CD14-positive monocyte (primary cell): ENCODE measurements at regions not wholly inside any gene's neighbourhood (a gene's known extent, or its start where the extent isn't known, plus 50 kb on each side); places are given as distances from the start of the nearest gene placed in this dataset.

Experiments used
- DNase-seq, 3 donors: peaks; one replicate each; pipeline ENCODE4 v3.0.0-alpha.2; 2011 to 2022
- H2AFZ ChIP-seq: 2 replicates; pipeline ENCODE4 v1.6.0; 2012; ENCODE audit warnings: mild to moderate bottlenecking, low read depth, low read length, inconsistent platforms; ENCODE audit not compliant: insufficient read depth, poor library complexity, severe bottlenecking
- H3K27ac ChIP-seq, 2 donors: 1 replicate in 1 of 2; 2 replicates in 1 of 2; pipeline ENCODE4 v1.5.1; 2012 to 2013; ENCODE audit warnings: low read length in 2 of 2, control low read depth in 1 of 2, inconsistent platforms in 1 of 2, low read depth in 1 of 2, mild to moderate bottlenecking in 1 of 2
- H3K27me3 ChIP-seq, 2 donors: one replicate each; pipeline versions ENCODE4 v1.6.0 to v1.6.1; 2011 to 2013; ENCODE audit warnings: low read length in 2 of 2; ENCODE audit not compliant: control insufficient read depth in 2 of 2, insufficient read depth in 2 of 2
- H3K36me3 ChIP-seq, 2 donors: replicated peaks in 1 of 2; 1 replicate in 1 of 2; 2 replicates in 1 of 2; pipeline versions ENCODE4 v1.5.1 to v1.6.1; 2012 to 2013; ENCODE audit warnings: low read length in 2 of 2, control low read depth in 1 of 2, inconsistent platforms in 1 of 2, mild to moderate bottlenecking in 1 of 2; ENCODE audit not compliant: insufficient read depth in 2 of 2, control insufficient read depth in 1 of 2
- H3K4me1 ChIP-seq, 2 donors: 1 replicate in 1 of 2; 2 replicates in 1 of 2; pipeline versions ENCODE4 v1.5.1 to v1.6.1; 2012 to 2013; ENCODE audit warnings: low read length in 2 of 2, control low read depth in 1 of 2, inconsistent platforms in 1 of 2, mild to moderate bottlenecking in 1 of 2, moderate library complexity in 1 of 2; ENCODE audit not compliant: insufficient read depth in 2 of 2, control insufficient read depth in 1 of 2
- H3K4me2 ChIP-seq: replicated peaks from 2 replicates; pipeline ENCODE3; 2012; ENCODE audit warnings: low read length, moderate library complexity, mild to moderate bottlenecking; ENCODE audit not compliant: poor library complexity, severe bottlenecking; ENCODE audit errors: extremely low read depth
- H3K4me3 ChIP-seq, 3 experiments: fragments of 200-600 bp in 1 of 3; sonication (generic) in 1 of 3; replicated peaks in 1 of 3; 1 replicate in 2 of 3; 2 replicates in 1 of 3; pipeline ENCODE4 v1.5.1; 2011 to 2013; ENCODE audit warnings: low read length in 3 of 3, mild to moderate bottlenecking in 3 of 3, control low read depth in 2 of 3, low read depth in 2 of 3, inconsistent platforms in 1 of 3, moderate library complexity in 1 of 3
- H3K79me2 ChIP-seq: 2 replicates; pipeline ENCODE4 v1.6.0; 2012; ENCODE audit warnings: mild to moderate bottlenecking, control low read depth, inconsistent platforms, low read length, moderate library complexity; ENCODE audit not compliant: insufficient read depth
- H3K9ac ChIP-seq: 2 replicates; pipeline ENCODE4 v1.6.0; 2017; ENCODE audit warnings: low read length, mild to moderate bottlenecking; ENCODE audit not compliant: insufficient read depth, poor library complexity, severe bottlenecking
- H3K9me3 ChIP-seq, 2 donors: replicated peaks in 1 of 2; 1 replicate in 1 of 2; 2 replicates in 1 of 2; pipeline versions ENCODE4 v1.5.1 to v1.6.1; 2012 to 2013; ENCODE audit warnings: low read length in 2 of 2, control low read depth in 1 of 2; ENCODE audit not compliant: control insufficient read depth in 1 of 2, insufficient read depth in 1 of 2
- H4K20me1 ChIP-seq: 2 replicates; pipeline ENCODE4 v1.6.0; 2012; ENCODE audit warnings: mild to moderate bottlenecking, low read length, control low read depth, moderate library complexity; ENCODE audit not compliant: insufficient read depth
- H3K27ac Mint-ChIP-seq, 7 donors: one replicate each; pipeline ENCODE4 v1.8.0; 2020; ENCODE audit warnings: mild to moderate bottlenecking in 7 of 7, mixed read lengths in 7 of 7, moderate library complexity in 6 of 7, inconsistent platforms in 2 of 7
- H3K27me3 Mint-ChIP-seq, 3 donors: one replicate each; pipeline ENCODE4 v1.8.0; 2021 to 2022; ENCODE audit warnings: low read depth in 3 of 3, mild to moderate bottlenecking in 3 of 3, mixed read lengths in 3 of 3, moderate library complexity in 3 of 3, inconsistent platforms in 1 of 3
- H3K36me3 Mint-ChIP-seq, 2 donors: one replicate each; pipeline ENCODE4 v1.8.0; 2020; ENCODE audit warnings: mixed read lengths in 2 of 2, inconsistent platforms in 1 of 2, mild to moderate bottlenecking in 1 of 2
- H3K4me1 Mint-ChIP-seq: one replicate; pipeline ENCODE4 v1.8.0; 2020; ENCODE audit warnings: mild to moderate bottlenecking, mixed read lengths
- H3K4me3 Mint-ChIP-seq, 2 donors: one replicate each; pipeline ENCODE4 v1.8.0; 2020; ENCODE audit warnings: mild to moderate bottlenecking in 2 of 2, mixed read lengths in 2 of 2, moderate library complexity in 1 of 2
- H3K9me3 Mint-ChIP-seq, 7 donors: one replicate each; pipeline ENCODE4 v1.8.0; 2020 to 2022; ENCODE audit warnings: mixed read lengths in 7 of 7, mild to moderate bottlenecking in 6 of 7, moderate library complexity in 6 of 7, inconsistent platforms in 2 of 7
- CTCF ChIP-seq: fragments of 200-600 bp; IDR thresholded peaks from one replicate; pipeline ENCODE4 v1.8.0; 2022; ENCODE audit warnings: antibody characterized with exemption, mild to moderate bottlenecking
- WGBS: methylation state at CpG from one replicate; pipeline ENCODE4 v1.1.5; 2013; ENCODE audit warnings: missing lambda C conversion rate; ENCODE audit not compliant: insufficient coverage; 5-methylcytosine and 5-hydroxymethylcytosine counted together
- intact Hi-C, 2 donors: fragments of 100-400 bp; cut with micrococcal nuclease; formaldehyde crosslinking; loops; one replicate each; pipeline versions ENCODE4 v1.15.0 to v1.15.1; 2023

- H3K27ac Mint-ChIP-seq: no peak overlapping the region
- Histone ChIP-seq H3K27ac (no peak overlapping the region), H3K4me2 (no peak overlapping the region), H4K20me1 (no peaks in the 10 kb centered on the region), H3K9me3 (no peaks in the 10 kb centered on the region), H3K9ac (no peak overlapping the region), H3K27me3 (no peaks in the 10 kb centered on the region), H3K4me1 (peaks cover 5 to 16% of the 10 kb centered on the region in 2 donors), H3K36me3 (no peaks in the 10 kb centered on the region), H2AFZ (no peak overlapping the region), H3K4me3 (no peak overlapping the region), H3K79me2 (no peaks in the 10 kb centered on the region)
- H3K9me3 Mint-ChIP-seq: peaks cover 0 to 2% (median 0%) of the 10 kb centered on the region in 7 donors
- H3K36me3 Mint-ChIP-seq: no peaks in the 10 kb centered on the region
- TF ChIP-seq CTCF: no peak
- no peak overlapping the region for H3K4me3 Mint-ChIP-seq
- H3K27me3 Mint-ChIP-seq: peaks cover 0 to 1% (median 0%) of the 10 kb centered on the region in 3 donors
- peaks cover 17% of the 10 kb centered on the region for H3K4me1 Mint-ChIP-seq
- DNase-seq: no peak
- intact Hi-C loops: no loop called here
- 70% methylated on average over 3 of the region's 6 CpGs for WGBS
Measured at GRCh38 chr1:203926025-203926540, 64.7 kb downstream of the SNRPE start.

GRCh38 chr1:203929741-203930309, 68.4 kb downstream of the SNRPE start:
- H2AFZ ChIP-seq: no peak overlapping the region
- no peaks in the 10 kb centered on the region for H3K9me3 ChIP-seq
- 67% methylated on average over 2 of the region's 4 CpGs for WGBS
- no peak for DNase-seq
- intact Hi-C loops: no loop called here
- no peaks in the 10 kb centered on the region for H3K36me3 ChIP-seq
- Mint-ChIP-seq H3K27ac (no peak overlapping the region), H3K36me3 (no peaks in the 10 kb centered on the region), H3K4me1 (peaks cover 25% of the 10 kb centered on the region), H3K9me3 (peaks cover 0 to 2% (median 0%) of the 10 kb centered on the region in 7 donors), H3K4me3 (peak overlapping the region in 1 of 2 donors; percentile 22), H3K27me3 (peaks cover 0 to 1% (median 0%) of the 10 kb centered on the region in 3 donors)
- H4K20me1 ChIP-seq: no peaks in the 10 kb centered on the region
- H3K4me2 ChIP-seq: peak overlapping the region; percentile 20
- H3K79me2 ChIP-seq: no peaks in the 10 kb centered on the region
- H3K27me3 ChIP-seq: no peaks in the 10 kb centered on the region
- no peak overlapping the region for H3K9ac ChIP-seq
- peaks cover 8 to 27% of the 10 kb centered on the region in 2 donors for H3K4me1 ChIP-seq
- H3K4me3 ChIP-seq: no peak overlapping the region
- H3K27ac ChIP-seq: no peak overlapping the region
- TF ChIP-seq CTCF: no peak
